Activated CD8-positive, alpha-beta memory T cell treated with anti-CD3 and anti-CD28 coated beads for 48 hours (primary cell): ENCODE measurements at regions not wholly inside any gene's neighbourhood (a gene's known extent, or its start where the extent isn't known, plus 50 kb on each side); places are given as distances from the start of the nearest gene placed in this dataset.

Experiments
- DNase-seq, 3 experiments: peaks; one replicate each; pipeline ENCODE4 v3.0.0-alpha.2; 2020; ENCODE audit warnings: low read depth in 2 of 3, low spot score in 2 of 3

DNA sequence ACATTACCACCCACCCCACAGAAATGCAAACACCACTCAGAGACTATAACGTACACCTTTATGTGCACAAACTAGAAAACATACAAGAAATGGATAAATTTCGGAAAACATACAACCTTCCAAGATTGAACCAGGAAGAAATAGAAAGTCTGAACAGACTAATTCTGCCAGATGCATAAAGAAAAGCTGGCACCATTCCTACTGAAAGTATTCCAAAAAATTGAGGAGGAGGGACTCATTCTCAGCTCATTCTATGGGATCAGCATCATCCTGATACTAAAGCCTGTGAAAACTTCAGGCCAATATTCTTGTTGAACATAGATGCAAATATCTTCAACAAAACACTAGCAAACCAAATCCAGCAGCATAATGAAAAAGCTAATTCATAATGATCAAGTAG, 115.1 kb upstream of the CD180 start:
- DNase-seq: no peak

DNA sequence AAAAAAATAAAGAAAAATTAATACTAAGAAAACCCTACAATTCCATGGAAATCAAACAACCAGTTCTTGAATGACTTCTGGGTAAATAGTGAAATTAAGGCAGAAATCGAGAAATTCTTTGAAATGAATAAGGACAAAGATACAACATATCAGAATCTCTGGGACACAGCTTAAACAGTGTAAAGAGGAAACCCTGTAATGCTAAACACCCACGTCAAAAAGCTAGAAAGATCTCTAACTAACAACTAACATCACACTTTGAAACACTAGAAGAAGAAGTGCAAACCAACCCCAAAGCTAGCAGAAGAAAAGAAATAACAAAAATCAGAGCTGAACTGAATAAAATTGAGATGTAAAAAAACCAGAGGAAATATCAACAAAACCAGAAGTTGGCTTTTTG, 114.6 kb upstream of the CD180 start:
- no peak for DNase-seq

DNA sequence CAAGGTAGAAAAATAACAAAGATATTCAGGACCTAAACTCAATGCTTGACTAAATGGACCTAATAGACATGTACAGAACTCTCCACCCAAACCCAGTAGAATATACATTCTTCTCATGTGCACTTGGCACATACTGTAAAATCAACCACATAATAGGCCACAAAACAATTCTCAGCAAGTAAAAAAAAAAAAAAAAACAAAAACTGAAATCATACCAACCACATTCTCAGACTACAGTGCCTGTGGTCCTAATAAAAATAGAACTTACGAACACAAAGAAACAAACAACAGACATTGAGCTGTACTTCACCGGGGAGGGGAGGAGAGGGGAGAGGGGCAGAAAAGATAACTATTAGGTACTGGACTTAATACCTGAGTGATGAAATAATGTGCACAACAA, 114.1 kb upstream of the CD180 start:
- no peak for DNase-seq

DNA sequence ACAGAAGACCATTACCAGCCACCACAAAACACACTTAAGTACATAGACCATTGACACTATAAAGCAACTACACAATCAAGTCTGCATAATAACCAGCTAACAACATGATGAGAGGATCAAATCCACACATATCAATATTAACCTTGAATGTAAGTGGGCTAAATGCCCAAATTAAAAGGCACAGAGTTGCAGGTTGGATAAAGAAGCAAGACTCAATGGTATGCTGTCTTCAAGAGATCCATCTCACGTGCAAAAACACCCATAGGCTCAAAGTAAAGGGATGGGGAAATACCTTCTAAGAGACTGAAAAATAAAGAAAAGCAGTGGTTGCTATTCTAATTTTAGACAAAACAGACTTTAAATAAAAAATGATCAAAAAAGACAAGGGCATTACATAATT, 113.6 kb upstream of the CD180 start:
- DNase-seq: no peak

DNA sequence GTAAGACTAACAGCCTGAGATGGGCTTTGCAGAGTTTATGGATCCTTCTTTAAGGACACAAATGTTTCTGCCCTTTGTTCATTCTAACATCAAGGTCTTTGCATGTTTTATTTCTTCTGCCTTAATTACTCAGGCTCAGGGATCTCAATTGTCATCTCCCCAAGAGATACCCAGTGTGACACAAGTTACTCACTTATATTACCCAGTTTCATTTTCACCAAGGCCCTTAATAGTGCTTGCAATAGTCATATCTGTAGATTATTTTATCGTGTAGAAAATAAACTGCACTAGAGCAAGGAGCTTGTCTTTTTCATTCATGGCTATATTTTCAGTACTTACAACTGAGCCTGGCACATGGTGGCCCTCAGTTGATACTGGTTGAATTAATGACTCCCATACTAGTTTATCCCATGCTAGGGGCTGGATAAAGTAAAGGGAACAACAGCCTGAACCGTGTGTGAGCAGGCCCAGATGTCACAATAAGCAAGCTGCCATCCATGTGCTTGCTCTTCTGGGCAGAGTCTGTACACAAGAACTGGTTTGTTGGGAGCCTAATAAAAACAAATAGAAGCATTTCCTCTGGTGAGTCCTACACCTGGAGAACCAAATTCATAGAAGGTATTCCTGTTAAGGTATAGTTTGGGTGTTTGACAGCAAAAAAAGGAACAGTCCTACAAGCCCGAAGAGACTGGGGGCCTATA, 112.5 kb upstream of the CD180 start:
- no peak for DNase-seq

DNA sequence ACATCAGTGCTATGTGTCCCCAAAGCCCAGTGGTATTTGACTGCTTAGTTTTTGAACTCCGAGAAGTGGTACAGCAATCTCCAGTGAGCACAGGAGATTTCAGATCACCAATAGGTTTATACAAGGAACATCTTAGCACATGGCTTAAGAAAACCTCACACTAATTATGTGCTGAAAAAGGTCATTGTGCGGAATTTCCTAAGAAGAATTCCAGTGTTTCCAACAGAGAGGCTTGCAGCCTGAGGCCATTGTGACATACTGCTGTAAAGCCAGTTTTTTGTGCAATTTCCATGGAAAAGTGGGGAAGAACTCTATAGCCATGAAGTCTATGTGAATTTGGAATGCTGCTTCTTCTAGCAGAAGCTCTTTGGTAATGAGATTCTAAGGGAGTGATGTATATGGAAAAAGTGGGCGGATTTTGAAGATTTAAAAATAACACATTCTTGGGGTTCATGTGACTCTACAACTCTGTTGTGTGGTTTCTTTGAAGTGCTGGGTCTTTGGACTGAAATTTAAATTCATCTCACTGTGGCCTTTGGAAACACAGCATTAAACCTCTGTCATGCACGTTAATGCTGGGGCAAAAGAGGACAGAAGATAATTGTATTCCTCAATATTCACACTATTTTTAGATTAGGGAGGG, 110.5 kb upstream of the CD180 start:
- no peak for DNase-seq

DNA sequence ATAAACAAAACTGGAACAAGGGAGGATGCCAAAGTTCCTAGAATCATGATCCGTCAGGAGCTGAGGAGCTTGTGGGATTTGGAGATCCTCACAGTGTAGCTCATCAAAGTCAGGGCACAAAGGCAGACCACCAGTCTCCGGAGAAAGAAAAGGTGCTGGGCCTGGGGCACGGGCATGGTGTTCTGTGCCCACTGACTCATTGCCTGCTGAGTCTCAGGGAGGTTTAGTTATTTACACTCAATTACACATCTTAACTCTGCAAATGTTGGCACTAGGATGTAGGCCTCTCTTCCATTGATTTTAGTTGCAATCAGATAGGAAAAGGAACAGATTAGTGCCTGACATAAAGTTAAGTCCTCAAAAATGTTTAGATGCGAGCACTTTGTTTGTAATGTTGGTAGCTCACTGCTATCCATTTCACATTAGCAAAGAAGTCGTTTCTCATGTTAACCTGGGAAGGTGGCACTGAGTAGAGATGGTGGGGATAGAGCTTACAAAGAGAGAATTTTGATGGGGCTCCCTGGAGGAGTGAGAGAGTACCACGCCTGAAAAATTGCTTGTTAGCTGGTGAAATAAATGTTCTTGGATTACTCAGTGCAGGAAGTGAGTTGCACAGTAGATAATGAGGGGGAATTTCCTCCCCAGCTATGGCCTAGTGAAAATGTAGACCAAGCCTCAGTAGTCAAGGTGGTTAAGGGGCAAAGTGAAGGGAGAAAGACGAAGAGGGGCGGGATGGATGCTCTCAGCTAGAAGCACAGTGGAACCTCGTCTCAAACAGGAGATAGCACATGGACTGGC, 109.5 kb upstream of the CD180 start:
- no peak for DNase-seq

DNA sequence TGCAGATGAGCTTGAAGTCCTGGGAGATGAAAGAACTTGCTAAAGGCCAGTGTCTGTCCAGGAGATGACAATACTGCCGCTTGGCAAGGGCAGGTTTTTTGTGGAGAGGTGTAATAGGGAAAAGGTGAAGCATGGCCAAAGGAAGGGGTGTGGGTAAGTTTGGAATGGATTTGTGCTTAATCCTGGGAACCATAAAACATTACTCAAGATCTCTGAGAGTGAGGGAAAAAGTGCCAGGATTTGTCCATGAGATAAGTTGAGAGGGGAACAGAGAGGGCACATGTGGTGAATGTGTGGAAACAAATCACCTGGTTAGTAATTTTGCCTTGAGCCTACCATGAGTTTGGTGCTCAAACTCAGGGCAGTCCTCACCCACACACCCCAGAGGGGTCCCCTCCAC, 108.8 kb upstream of the CD180 start:
- no peak for DNase-seq

DNA sequence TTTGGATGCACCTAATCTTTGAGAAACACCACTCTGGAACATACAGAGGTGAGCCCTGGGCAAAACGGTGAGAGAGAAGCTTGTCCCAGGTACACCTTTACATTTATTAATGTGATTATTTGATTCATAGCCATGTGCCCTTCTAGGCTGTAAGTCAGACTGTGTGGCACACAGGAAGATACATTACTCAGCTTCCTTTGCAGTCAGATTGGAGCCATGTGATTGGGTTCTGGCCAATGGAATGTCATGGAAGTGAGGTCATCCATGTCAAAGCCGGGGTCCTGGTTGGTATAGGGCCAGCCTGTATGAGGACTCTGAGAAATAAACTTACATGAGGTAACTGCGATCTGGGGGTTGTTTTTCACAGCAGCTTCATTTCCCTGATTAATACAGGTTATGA, 106.8 kb upstream of the CD180 start:
- DNase-seq: no peak

DNA sequence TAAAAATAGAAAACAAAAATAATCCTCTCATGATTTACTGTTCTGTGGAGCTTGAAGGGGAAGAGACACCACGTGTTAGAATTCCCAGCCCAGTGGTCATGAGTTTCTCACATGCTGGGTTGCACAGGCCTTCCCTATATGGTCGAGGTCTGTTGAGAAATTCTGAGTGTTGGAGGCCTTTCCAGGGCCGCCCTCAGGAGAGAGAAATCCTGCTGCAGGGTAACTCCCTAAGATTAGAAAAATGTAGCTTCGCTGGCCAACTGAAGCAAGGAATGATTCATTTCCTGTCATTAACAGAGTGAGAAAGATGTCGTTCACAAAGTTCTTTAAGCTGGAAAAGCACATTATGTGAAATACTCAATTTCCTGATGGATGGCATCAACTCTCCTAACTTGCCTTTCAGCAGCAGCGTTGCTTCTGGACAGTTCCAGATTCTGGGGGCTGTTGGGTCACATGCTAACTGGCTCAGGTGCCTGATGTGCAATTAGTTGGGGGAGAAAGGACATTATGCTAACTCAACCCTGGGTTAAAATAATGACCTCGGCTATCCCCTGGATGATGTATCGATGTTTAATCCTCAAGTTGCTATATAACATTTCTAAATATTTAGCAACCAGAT, 104.8 kb upstream of the CD180 start:
- no peak for DNase-seq

DNA sequence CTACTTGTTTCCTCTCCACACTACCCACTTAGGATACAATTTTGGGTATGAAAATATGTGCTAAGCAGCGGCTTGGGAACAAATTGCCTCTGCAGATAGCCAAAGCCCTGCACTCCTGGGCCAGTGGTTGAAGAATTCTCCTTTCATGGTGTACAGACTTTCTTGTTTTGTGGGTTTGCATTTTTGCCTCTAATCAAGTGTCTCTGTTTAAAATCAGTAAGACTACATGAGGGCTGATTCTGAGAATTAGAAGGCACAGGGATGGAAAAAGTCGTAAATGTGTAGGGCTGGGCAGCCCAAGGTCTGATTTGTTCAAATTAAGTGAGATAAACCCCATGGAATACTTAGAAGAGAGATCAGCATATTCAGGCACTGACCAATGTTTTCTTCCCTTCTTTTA, 103.7 kb upstream of the CD180 start:
- no peak for DNase-seq

DNA sequence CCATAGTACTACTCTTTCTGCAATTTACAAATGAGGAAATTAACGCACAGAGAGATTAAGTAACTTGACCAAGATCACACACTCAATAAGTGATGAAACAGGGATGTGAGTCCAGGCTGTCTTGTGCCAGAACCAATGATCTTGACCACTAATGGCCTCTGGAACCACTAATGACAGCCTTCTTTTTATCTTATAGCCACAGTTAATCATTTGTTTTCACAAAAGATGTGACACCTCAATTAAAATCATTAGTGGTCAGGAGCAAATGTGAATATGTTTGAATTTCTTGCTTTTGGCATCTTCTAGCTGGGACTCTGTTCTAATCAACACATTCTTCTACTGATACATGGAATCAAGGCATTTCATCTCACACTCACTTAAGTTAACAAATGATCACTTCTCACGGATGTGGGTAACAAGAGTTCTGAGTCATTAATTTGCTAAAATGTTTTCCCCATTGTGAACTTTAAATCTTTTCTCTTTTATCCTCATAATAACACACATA, 102.7 kb upstream of the CD180 start:
- DNase-seq: no peak

DNA sequence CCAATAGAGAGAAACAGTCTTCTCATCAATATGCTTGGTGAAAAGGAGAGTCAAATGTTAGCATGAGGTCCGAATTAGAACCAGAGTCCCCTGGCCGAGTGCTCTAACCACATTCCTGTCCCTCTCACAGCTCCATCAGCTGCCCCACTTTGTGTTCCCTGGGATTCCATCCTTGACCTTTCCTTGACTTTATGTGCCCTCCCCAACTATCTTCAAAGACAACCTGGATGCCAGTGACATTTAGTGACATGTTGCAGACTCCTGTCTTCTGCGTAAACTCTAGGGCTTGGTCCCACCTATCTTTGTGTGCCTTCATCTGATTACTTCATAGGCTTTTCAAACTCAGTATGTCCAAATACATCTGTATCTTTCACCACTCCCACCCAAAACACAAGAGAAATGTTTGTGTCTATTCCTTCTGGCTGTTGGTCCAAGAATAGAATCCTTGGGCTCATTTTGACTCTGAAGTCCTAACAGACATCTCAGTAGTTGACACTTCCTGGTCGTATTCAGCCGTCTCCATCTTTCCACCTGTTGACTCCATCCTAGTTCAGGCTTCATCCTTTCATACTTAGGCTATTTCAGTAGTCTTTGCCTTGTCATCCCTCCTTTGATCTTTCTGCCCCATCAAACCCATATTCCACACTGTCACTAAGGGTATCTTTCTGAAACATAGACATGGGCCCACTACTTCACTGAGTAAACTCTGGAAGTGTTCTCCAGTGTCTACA, 101.4 kb upstream of the CD180 start:
- no peak for DNase-seq

DNA sequence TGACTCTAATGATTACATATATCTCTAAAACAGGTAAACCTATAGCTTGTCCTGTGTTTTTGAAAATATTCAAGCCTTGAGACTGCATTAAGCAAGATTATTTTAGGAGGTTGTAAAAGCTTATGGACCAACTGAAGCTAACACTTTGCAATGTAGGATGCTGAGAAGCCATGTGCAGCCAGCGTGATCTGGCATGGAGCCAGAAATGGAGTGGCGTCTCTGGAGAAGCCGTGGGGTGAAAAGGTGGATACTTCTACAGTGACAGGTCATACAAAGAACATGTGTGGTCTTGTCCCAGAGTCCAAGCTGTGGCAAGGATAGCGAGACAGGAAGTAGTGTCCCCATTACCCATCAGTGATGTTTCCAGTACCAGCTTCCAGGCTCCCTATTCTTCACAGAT, 100.8 kb upstream of the CD180 start:
- DNase-seq: no peak

DNA sequence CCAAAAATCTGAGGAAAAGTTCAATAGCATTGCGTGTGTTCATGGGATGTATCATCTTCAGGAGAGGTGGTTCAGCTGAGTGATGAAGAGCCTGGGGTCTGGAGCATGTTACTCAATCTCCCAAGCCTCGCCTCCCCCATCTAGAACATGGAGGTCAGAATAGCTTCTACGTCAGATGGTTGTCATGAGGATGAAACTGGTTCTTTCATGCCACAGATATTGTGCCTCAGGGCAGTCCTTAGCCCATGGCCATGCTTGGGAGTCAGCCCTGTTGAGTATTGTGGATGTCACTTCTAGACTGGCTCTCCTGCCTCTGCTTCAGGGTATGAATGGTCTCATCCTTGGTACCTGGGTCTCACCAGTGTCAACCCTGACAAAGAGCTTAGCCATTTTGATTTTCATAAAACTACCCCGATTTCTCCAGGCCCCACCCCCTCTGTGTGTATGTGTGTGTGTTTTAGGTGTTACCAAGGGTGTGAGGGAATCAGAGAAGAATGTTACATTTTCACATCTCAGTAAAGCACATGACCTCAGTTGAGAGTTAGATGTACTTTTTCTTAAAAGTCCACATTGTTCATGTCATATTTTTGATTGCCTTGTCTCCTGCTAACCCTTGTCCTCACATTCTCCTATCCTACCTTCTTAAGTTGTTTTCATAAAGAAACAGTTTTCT, 97.8 kb upstream of the CD180 start:
- DNase-seq: no peak

DNA sequence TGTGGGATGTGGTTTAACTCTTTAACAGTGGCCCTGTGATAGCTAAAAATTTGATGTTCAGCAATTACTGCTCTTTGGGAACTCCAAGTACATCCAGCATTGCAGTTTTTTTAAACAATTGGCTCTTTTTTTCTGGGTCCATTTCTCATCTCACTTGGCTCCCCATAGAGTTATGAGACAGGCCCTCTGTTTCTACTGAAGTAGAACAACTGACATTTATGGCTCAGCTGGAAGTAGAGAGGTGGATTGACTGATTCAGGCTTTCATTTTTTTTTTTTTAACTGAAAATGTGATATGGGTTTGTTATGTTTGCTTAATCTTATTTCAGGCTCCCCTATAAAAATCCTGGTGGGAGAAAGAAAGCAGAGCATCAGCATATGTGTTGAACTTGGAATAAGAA, 96.6 kb upstream of the CD180 start:
- DNase-seq: no peak

DNA sequence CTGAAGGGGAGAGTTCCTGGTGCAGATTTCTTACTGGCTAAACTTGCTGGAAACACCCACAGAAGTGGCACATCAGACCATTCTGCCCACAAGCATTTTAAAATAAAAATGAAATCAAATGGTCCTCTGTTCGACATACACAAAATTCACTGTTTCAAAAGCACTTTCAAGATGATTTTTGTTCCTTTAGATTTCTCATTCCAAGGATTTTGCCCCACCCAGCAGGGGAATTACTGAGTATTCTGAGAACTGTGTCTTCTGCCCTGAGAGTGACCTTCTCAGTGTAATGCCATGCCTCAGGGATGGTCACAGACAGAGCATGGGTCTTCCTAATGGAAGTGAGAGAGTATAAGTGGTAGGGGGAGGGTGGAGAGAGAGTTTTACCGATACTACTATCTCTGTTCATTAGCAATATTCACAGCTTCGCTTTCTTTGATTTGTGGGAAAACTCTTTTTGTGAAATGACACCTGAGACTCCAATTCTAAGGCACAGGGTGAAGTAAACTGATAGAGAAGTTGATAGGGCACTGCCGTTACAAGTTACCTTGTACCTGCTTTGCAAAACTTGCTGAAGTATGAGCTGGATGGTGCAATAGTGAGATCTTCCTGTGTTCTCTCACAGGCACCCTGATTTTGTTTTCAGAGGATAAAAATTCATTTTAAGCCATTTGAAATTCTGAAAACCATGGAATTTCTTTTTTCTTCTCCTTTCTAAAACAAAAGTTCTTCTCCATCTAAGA, 95.8 kb upstream of the CD180 start:
- no peak for DNase-seq

DNA sequence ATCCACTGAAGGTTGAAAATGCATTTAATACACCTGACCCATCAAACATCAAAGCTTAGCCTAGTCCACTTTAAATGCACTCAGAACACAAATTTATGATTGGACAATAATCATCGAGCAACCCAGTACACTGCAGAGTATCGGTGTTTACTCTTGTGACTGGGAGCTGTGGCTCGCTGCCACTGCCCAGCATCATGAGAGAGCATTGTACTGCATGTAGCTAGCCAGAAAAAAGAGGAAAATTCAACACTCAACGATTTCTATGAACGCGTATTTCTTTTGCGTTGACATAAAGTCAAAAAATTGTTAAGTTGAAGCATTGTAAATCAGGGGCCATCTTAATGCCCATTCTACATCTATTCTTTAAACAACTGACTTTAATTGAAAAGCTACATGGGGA, 95.1 kb upstream of the CD180 start:
- no peak for DNase-seq

DNA sequence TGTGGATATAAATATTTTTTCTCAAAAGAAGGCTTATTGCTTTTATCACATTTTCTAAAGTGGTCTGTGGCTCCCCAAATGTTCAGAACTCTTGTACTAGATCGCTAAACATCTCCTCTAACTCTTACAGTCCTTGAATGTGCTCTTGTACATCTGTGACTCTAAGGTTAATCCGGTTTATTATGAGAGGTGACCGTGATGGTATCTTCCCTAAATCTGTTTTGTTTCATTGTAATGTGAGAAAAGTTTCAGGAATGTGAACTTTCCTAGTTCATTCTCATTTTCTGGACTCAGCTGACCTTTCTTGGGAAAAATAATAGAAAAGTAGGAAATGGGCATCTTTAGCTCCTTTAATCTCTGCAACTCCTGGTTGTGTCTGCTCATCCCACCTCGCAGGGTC, 94.5 kb upstream of the CD180 start:
- no peak for DNase-seq

DNA sequence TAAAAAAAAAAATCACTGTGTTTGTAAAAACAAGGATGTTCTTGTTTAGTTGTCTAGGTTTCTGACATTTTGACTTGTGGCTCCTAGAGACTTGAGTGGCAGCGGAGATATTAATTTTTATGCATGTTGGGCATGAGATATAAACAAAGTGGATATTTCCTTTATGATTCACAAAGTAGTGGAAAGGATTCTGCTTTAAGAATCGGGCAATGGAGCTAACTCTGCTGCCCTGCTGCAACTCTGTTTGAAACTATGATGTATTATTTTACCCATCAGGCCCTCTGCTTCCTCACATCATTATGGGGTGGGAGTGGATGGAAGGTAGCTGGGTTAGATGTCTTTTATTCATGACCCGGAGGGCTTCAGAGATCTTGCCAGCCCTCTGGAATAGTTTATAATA, 94.1 kb upstream of the CD180 start:
- no peak for DNase-seq
